Activated naive CD8-positive, alpha-beta T cell (primary cell): ENCODE measurements at regions not wholly inside any gene's neighbourhood (a gene's known extent, or its start where the extent isn't known, plus 50 kb on each side); places are given as distances from the start of the nearest gene placed in this dataset.

Experiments
- H3K27ac Mint-ChIP-seq: one replicate; pipeline ENCODE4 v1.8.0; 2021; ENCODE audit warnings: mixed read lengths
- H3K27me3 Mint-ChIP-seq: one replicate; pipeline ENCODE4 v1.8.0; 2021; ENCODE audit warnings: mixed read lengths
- H3K36me3 Mint-ChIP-seq: one replicate; pipeline ENCODE4 v1.8.0; 2021; ENCODE audit warnings: mixed read lengths
- H3K4me1 Mint-ChIP-seq: one replicate; pipeline ENCODE4 v1.8.0; 2021; ENCODE audit warnings: low read depth, mixed read lengths
- H3K4me3 Mint-ChIP-seq: one replicate; pipeline ENCODE4 v1.8.0; 2021; ENCODE audit warnings: mild to moderate bottlenecking, mixed read lengths
- H3K9me3 Mint-ChIP-seq: one replicate; pipeline ENCODE4 v1.8.0; 2021; ENCODE audit warnings: low read depth, mixed read lengths

- H3K36me3 Mint-ChIP-seq: peaks cover 4% of the 10 kb centered on the region
- H3K4me1 Mint-ChIP-seq: no peaks in the 10 kb centered on the region
- peaks cover 1% of the 10 kb centered on the region for H3K27me3 Mint-ChIP-seq
- H3K9me3 Mint-ChIP-seq: no peaks in the 10 kb centered on the region
- H3K4me3 Mint-ChIP-seq: no peak overlapping the region
- no peak overlapping the region for H3K27ac Mint-ChIP-seq
These were observed 178.6 kb downstream of the SATB1 start for GRCh38 chr3:18246336-18247060.

- Mint-ChIP-seq H3K9me3 (no peaks in the 10 kb centered on the region), H3K27me3 (peaks cover 1% of the 10 kb centered on the region), H3K27ac (no peak overlapping the region), H3K4me3 (no peak overlapping the region), H3K36me3 (peaks cover 4% of the 10 kb centered on the region), H3K4me1 (no peaks in the 10 kb centered on the region)
These were observed 179.4 kb downstream of the SATB1 start for GRCh38 chr3:18245721-18246120.

GRCh38 chr3:18241837-18242236 is 183.3 kb downstream of the SATB1 start:
- no peaks in the 10 kb centered on the region for H3K4me1 Mint-ChIP-seq
- peaks cover 4% of the 10 kb centered on the region for H3K27me3 Mint-ChIP-seq
- H3K9me3 Mint-ChIP-seq: no peaks in the 10 kb centered on the region
- no peak overlapping the region for H3K27ac Mint-ChIP-seq
- H3K4me3 Mint-ChIP-seq: no peak overlapping the region
- no peaks in the 10 kb centered on the region for H3K36me3 Mint-ChIP-seq

- H3K27ac Mint-ChIP-seq: no peak overlapping the region
- no peaks in the 10 kb centered on the region for H3K4me1 Mint-ChIP-seq
- H3K36me3 Mint-ChIP-seq: no peaks in the 10 kb centered on the region
- H3K27me3 Mint-ChIP-seq: peaks cover 4% of the 10 kb centered on the region
- no peaks in the 10 kb centered on the region for H3K9me3 Mint-ChIP-seq
- no peak overlapping the region for H3K4me3 Mint-ChIP-seq
These were observed 185.5 kb downstream of the SATB1 start for GRCh38 chr3:18239674-18240073.

GRCh38 chr3:18238746-18239331 is 186.3 kb downstream of the SATB1 start:
- H3K27ac Mint-ChIP-seq: no peak overlapping the region
- no peaks in the 10 kb centered on the region for H3K9me3 Mint-ChIP-seq
- no peaks in the 10 kb centered on the region for H3K4me1 Mint-ChIP-seq
- no peak overlapping the region for H3K4me3 Mint-ChIP-seq
- H3K27me3 Mint-ChIP-seq: peaks cover 4% of the 10 kb centered on the region
- no peaks in the 10 kb centered on the region for H3K36me3 Mint-ChIP-seq

- H3K36me3 Mint-ChIP-seq: no peaks in the 10 kb centered on the region
- H3K27ac Mint-ChIP-seq: no peak overlapping the region
- no peaks in the 10 kb centered on the region for H3K4me1 Mint-ChIP-seq
- H3K9me3 Mint-ChIP-seq: no peaks in the 10 kb centered on the region
- peaks cover 7% of the 10 kb centered on the region for H3K27me3 Mint-ChIP-seq
- no peak overlapping the region for H3K4me3 Mint-ChIP-seq
These were observed 186.8 kb downstream of the SATB1 start for GRCh38 chr3:18238332-18238731.

GRCh38 chr3:18237251-18238005 is 187.7 kb downstream of the SATB1 start:
- no peaks in the 10 kb centered on the region for H3K4me1 Mint-ChIP-seq
- H3K36me3 Mint-ChIP-seq: no peaks in the 10 kb centered on the region
- no peaks in the 10 kb centered on the region for H3K9me3 Mint-ChIP-seq
- no peak overlapping the region for H3K4me3 Mint-ChIP-seq
- H3K27me3 Mint-ChIP-seq: peaks cover 7% of the 10 kb centered on the region
- H3K27ac Mint-ChIP-seq: no peak overlapping the region

GRCh38 chr3:18236726-18237125 is 188.4 kb downstream of the SATB1 start:
- no peaks in the 10 kb centered on the region for H3K4me1 Mint-ChIP-seq
- H3K9me3 Mint-ChIP-seq: no peaks in the 10 kb centered on the region
- H3K27me3 Mint-ChIP-seq: peaks cover 5% of the 10 kb centered on the region
- H3K4me3 Mint-ChIP-seq: no peak overlapping the region
- H3K27ac Mint-ChIP-seq: no peak overlapping the region
- no peaks in the 10 kb centered on the region for H3K36me3 Mint-ChIP-seq

GRCh38 chr3:18234717-18235335 is 190.3 kb downstream of the SATB1 start:
- H3K27ac Mint-ChIP-seq: no peak overlapping the region
- H3K27me3 Mint-ChIP-seq: peaks cover 5% of the 10 kb centered on the region
- H3K4me1 Mint-ChIP-seq: no peaks in the 10 kb centered on the region
- no peaks in the 10 kb centered on the region for H3K9me3 Mint-ChIP-seq
- H3K4me3 Mint-ChIP-seq: no peak overlapping the region
- no peaks in the 10 kb centered on the region for H3K36me3 Mint-ChIP-seq

- Mint-ChIP-seq H3K27ac (no peak overlapping the region), H3K36me3 (no peaks in the 10 kb centered on the region), H3K4me3 (no peak overlapping the region), H3K27me3 (peaks cover 5% of the 10 kb centered on the region), H3K4me1 (no peaks in the 10 kb centered on the region), H3K9me3 (no peaks in the 10 kb centered on the region)
These were observed 191.0 kb downstream of the SATB1 start for GRCh38 chr3:18233987-18234716.

- Mint-ChIP-seq H3K4me1 (no peaks in the 10 kb centered on the region), H3K36me3 (peaks cover 4% of the 10 kb centered on the region), H3K27me3 (peaks cover 3% of the 10 kb centered on the region), H3K27ac (no peak overlapping the region), H3K9me3 (no peaks in the 10 kb centered on the region), H3K4me3 (no peak overlapping the region)
These were observed 192.8 kb downstream of the SATB1 start for GRCh38 chr3:18232317-18232716.

GRCh38 chr3:18228060-18228459 is 197.1 kb downstream of the SATB1 start:
- Mint-ChIP-seq H3K9me3 (no peaks in the 10 kb centered on the region), H3K4me1 (peaks cover 11% of the 10 kb centered on the region), H3K27me3 (no peaks in the 10 kb centered on the region), H3K36me3 (peaks cover 4% of the 10 kb centered on the region), H3K27ac (no peak overlapping the region), H3K4me3 (no peak overlapping the region)

- Mint-ChIP-seq H3K27ac (no peak overlapping the region), H3K4me3 (no peak overlapping the region), H3K4me1 (peaks cover 11% of the 10 kb centered on the region), H3K36me3 (peaks cover 4% of the 10 kb centered on the region), H3K27me3 (no peaks in the 10 kb centered on the region), H3K9me3 (no peaks in the 10 kb centered on the region)
These were observed 199.4 kb downstream of the SATB1 start for GRCh38 chr3:18225709-18226108.

GRCh38 chr3:18224426-18224825 is 200.7 kb downstream of the SATB1 start:
- H3K27ac Mint-ChIP-seq: no peak overlapping the region
- no peaks in the 10 kb centered on the region for H3K27me3 Mint-ChIP-seq
- no peaks in the 10 kb centered on the region for H3K9me3 Mint-ChIP-seq
- H3K4me3 Mint-ChIP-seq: no peak overlapping the region
- peaks cover 11% of the 10 kb centered on the region for H3K4me1 Mint-ChIP-seq
- peaks cover 4% of the 10 kb centered on the region for H3K36me3 Mint-ChIP-seq
